NOMO-1 treated with DMSO at 0.1 percent for 48 hours (cell line): ENCODE measurements at regions not wholly inside any gene's neighbourhood (a gene's known extent, or its start where the extent isn't known, plus 50 kb on each side); places are given as distances from the start of the nearest gene placed in this dataset.
"Not testable (repeated sequence)": the region's sequence is repeated elsewhere in the genome, so short reads cannot be mapped to it uniquely, and the experiment has no call there.

ENCODE experiments used
- DNase-seq: peaks from one replicate; lab custom pipeline; 2025; ENCODE audit not compliant: unreplicated experiment; lab: John Stamatoyannopoulos, UW

- no peak for DNase-seq
Measured at GRCh38 chr4:33625748-33626147, 2618.6 kb downstream of the ARAP2 start.

- no peak for DNase-seq
Measured at GRCh38 chr4:33626221-33626620, 2618.1 kb downstream of the ARAP2 start.

GRCh38 chr4:33628296-33628695, 2616.0 kb downstream of the ARAP2 start:
- DNase-seq: no peak

GRCh38 chr4:33649015-33649414, 2595.3 kb downstream of the ARAP2 start:
- no peak for DNase-seq

GRCh38 chr4:33649471-33649870, 2594.8 kb downstream of the ARAP2 start:
- DNase-seq: no peak

GRCh38 chr4:33650036-33650435, 2594.3 kb downstream of the ARAP2 start:
- no peak for DNase-seq

GRCh38 chr4:33658971-33659370, 2585.3 kb downstream of the ARAP2 start:
- DNase-seq: no peak

- DNase-seq: no peak
Measured at GRCh38 chr4:33661636-33662035, 2582.7 kb downstream of the ARAP2 start.

GRCh38 chr4:33685939-33686338, 2558.4 kb downstream of the ARAP2 start:
- DNase-seq: no peak

- DNase-seq: no peak
Measured at GRCh38 chr4:33696041-33696440, 2548.3 kb downstream of the ARAP2 start.

- no peak for DNase-seq
Measured at GRCh38 chr4:33696586-33696985, 2547.7 kb downstream of the ARAP2 start.

GRCh38 chr4:33709247-33709646, 2535.1 kb downstream of the ARAP2 start:
- no peak for DNase-seq

- DNase-seq: no peak
Measured at GRCh38 chr4:33711826-33712225, 2532.5 kb downstream of the ARAP2 start.

- DNase-seq: no peak
Measured at GRCh38 chr4:33714971-33715370, 2529.3 kb downstream of the ARAP2 start.

GRCh38 chr4:33715841-33716395, 2528.4 kb downstream of the ARAP2 start:
- DNase-seq: no peak

- DNase-seq: no peak
Measured at GRCh38 chr4:33722254-33722653, 2522.1 kb downstream of the ARAP2 start.

GRCh38 chr4:33722800-33723516, 2521.4 kb downstream of the ARAP2 start:
- DNase-seq: no peak

GRCh38 chr4:33724685-33725084, 2519.6 kb downstream of the ARAP2 start:
- DNase-seq: no peak

GRCh38 chr4:33725861-33726260, 2518.5 kb downstream of the ARAP2 start:
- DNase-seq: no peak

- no peak for DNase-seq
Measured at GRCh38 chr4:33737726-33738125, 2506.6 kb downstream of the ARAP2 start.

- DNase-seq: no peak
Measured at GRCh38 chr4:33739884-33740632, 2504.3 kb downstream of the ARAP2 start.

GRCh38 chr4:33740871-33741270, 2503.4 kb downstream of the ARAP2 start:
- not testable (repeated sequence) for DNase-seq
